ENCODE measurements at regions not wholly inside any gene's neighbourhood (a gene's known extent, or its start where the extent isn't known, plus 50 kb on each side); places are given as distances from the start of the nearest gene placed in this dataset.

DNA sequence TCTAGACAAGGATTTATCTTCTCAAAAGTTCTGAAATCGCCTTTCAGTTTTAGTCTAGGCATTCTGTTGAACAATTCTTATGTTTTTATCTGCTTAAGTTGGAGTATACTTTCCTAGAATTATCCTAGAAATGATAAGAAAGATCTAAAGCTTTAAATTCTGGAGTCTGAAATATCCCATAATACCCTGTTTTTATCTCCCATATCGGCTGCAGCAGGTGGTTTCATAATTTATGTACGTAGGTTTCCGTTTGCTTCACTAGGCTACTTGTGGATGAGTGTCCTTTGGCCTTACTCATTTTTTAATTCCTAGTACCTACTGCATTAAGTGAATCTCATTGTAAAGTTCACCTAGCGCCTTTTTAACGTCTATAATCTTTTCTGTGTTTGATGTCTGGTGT lies 58.5 kb upstream of the MGAT5 start:
- no peaks in the 10 kb centered on the region for H3K27me3 ChIP-seq
- no peaks in the 10 kb centered on the region for H3K4me1 ChIP-seq
- no peaks in the 10 kb centered on the region for H3K36me3 ChIP-seq
- H3K27ac ChIP-seq, result no peak overlapping the region
- TF ChIP-seq, protein P1, sequence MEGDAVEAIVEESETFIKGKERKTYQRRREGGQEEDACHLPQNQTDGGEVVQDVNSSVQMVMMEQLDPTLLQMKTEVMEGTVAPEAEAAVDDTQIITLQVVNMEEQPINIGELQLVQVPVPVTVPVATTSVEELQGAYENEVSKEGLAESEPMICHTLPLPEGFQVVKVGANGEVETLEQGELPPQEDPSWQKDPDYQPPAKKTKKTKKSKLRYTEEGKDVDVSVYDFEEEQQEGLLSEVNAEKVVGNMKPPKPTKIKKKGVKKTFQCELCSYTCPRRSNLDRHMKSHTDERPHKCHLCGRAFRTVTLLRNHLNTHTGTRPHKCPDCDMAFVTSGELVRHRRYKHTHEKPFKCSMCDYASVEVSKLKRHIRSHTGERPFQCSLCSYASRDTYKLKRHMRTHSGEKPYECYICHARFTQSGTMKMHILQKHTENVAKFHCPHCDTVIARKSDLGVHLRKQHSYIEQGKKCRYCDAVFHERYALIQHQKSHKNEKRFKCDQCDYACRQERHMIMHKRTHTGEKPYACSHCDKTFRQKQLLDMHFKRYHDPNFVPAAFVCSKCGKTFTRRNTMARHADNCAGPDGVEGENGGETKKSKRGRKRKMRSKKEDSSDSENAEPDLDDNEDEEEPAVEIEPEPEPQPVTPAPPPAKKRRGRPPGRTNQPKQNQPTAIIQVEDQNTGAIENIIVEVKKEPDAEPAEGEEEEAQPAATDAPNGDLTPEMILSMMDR (IDR thresholded peaks at IDR 0.05), result no peak
- TF ChIP-seq POLR2A (IDR thresholded peaks at IDR 0.05), result no peak
- no peak for TF ChIP-seq POLR2AphosphoS5 (IDR thresholded peaks at IDR 0.05)
- H3K4me3 ChIP-seq, result no peak overlapping the region
- DNase-seq (ENCODE audit: low spot score in 2 of 2), result no peak
- peaks cover 5 to 6% of the 10 kb centered on the region in 2 donors for H3K9me3 ChIP-seq
- intact Hi-C loops (cut with DNase I; ENCODE audit: low total_unique reads), result no loop called here

DNA sequence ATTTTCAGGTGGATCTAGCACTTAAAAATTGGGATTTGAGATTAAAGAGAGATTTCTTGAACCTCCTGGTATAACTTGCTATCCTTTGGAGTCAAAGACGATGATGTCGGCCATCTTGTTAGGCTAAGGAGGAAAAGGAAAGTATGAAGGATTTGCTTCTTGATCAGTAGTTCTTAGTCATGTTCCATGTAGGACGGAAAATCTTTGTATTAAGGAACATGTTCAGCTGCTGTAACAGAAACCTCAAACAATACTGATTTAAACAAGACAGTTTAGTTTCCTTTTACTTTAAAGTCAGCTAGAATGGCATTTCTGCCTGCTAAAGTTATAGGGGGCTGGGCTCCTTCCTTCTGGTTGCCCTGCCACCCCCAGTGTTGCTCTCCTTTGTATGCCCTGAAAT lies 56.4 kb upstream of the MGAT5 start:
- Histone ChIP-seq H3K27ac (no peak overlapping the region), H3K36me3 (no peaks in the 10 kb centered on the region), H3K4me3 (no peak overlapping the region), H3K27me3 (no peaks in the 10 kb centered on the region), H3K9me3 (no peaks in the 10 kb centered on the region), H3K4me1 (no peaks in the 10 kb centered on the region)
- no peak for DNase-seq (ENCODE audit: low spot score in 2 of 2)
- TF ChIP-seq POLR2AphosphoS5 (IDR thresholded peaks at IDR 0.05) (no peak), POLR2A (IDR thresholded peaks at IDR 0.05) (no peak)
- TF ChIP-seq, protein P1 (IDR thresholded peaks at IDR 0.05), result no peak
- intact Hi-C loops (cut with DNase I; ENCODE audit: low total_unique reads), result no loop called here

DNA sequence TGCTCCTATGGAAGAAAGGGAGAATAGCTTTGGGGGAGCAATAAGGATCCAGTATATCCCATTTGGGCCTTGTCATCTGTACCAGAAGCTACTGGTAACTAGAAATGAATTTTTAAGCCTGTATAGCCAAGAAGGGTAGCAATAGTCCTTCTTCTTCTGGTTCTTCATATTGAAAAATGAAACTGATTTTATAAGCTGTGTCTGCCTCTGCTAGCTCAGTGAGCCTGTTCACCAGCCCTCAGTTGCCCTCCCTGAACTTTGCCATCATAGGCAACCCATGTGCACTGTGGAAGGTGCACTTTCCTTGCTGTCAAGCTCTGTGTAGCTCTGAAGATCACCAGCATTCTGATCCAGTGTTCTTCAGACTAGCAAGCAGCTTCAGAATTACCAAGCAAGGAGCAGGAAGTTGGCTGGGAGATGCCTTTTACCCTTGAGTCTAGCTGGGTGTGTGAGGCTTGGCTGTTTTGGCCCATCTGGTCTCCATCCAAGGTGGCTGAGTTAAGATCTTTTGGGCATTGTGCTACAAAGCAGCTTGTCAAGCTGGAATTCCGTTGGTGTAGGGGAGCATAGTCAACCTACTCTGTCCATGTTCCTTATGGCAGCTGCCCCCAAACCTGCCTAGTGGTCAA lies 55.8 kb upstream of the MGAT5 start:
- no peak overlapping the region for H3K27ac ChIP-seq
- no peaks in the 10 kb centered on the region for H3K36me3 ChIP-seq
- H3K27me3 ChIP-seq, result no peaks in the 10 kb centered on the region
- no peak for DNase-seq (ENCODE audit: low spot score in 2 of 2)
- no peak for TF ChIP-seq POLR2AphosphoS5 (IDR thresholded peaks at IDR 0.05)
- TF ChIP-seq, protein P1 (IDR thresholded peaks at IDR 0.05), result no peak
- TF ChIP-seq POLR2A (IDR thresholded peaks at IDR 0.05), result no peak
- no peak overlapping the region for H3K4me3 ChIP-seq
- no peaks in the 10 kb centered on the region for H3K9me3 ChIP-seq
- no peaks in the 10 kb centered on the region for H3K4me1 ChIP-seq
- intact Hi-C loops (cut with DNase I; ENCODE audit: low total_unique reads), result no loop called here

DNA sequence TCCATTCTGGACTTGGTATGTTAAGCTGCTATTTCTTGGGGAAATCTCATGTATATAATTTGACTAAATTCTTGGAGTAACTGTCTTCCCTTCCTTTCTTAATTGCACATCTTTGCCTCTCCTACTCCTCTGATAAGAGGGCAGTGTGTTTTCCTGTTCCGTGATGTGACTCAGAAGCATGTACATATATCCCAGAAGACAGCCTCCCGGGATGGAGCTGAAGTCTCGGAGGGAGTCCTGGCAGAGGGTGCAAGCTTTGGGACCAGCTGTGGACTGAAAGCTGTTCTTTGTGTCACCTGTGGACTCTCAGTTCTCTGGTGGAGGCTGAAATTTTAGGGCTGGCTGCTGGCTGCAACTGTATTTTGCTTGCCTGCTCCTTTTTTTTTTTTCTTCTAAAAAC lies 54.7 kb upstream of the MGAT5 start:
- intact Hi-C loops (cut with DNase I; ENCODE audit: low total_unique reads), result no loop called here

DNA sequence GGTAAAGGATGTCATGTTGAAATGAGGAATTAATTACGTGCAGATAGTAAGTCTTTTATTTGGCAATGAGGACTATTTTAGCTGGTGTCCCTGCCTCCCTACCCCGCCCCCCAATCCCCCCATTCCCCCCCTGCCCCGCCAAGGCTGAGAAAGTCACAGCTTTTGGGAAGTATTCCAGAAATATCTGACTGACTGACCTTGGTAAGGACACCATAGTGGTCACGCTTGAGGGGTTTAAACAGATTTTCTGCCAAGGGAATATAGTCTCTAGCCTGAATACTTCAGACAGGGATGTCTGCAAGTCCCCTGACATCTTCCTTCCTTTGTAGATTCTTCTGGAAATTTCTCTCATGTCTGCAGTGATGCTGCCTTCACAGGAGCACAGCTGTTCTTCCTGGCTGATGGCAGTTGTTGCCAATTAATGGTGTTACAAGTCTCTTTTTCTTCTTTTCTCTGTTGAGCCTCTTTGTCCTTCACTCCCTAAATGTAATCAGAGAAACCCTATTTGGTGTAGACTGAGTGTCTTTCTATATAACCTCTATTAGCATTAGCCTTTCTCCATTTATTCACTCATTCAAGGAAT lies 53.7 kb upstream of the MGAT5 start:
- DNase-seq (ENCODE audit: low spot score in 2 of 2), result no peak
- H3K4me1 ChIP-seq, result no peaks in the 10 kb centered on the region
- H3K9me3 ChIP-seq, result no peaks in the 10 kb centered on the region
- H3K27ac ChIP-seq, result no peak overlapping the region
- intact Hi-C loops (cut with DNase I; ENCODE audit: low total_unique reads), result no loop called here
- H3K4me3 ChIP-seq, result no peak overlapping the region
- no peaks in the 10 kb centered on the region for H3K36me3 ChIP-seq
- TF ChIP-seq POLR2AphosphoS5 (IDR thresholded peaks at IDR 0.05) (no peak), POLR2A (IDR thresholded peaks at IDR 0.05) (no peak)
- TF ChIP-seq, protein P1 (IDR thresholded peaks at IDR 0.05), result no peak
- no peaks in the 10 kb centered on the region for H3K27me3 ChIP-seq

More for the DNA sequence above, 54.7 kb upstream of the MGAT5 start:
- Histone ChIP-seq H3K4me1 (no peaks in the 10 kb centered on the region), H3K27ac (no peak overlapping the region), H3K9me3 (no peaks in the 10 kb centered on the region), H3K27me3 (no peaks in the 10 kb centered on the region), H3K36me3 (no peaks in the 10 kb centered on the region), H3K4me3 (no peak overlapping the region)
- TF ChIP-seq POLR2AphosphoS5 (IDR thresholded peaks at IDR 0.05) (no peak), POLR2A (IDR thresholded peaks at IDR 0.05) (no peak)
- TF ChIP-seq, protein P1 (IDR thresholded peaks at IDR 0.05), result no peak
- DNase-seq (ENCODE audit: low spot score in 2 of 2), result no peak
